H1 (cell line): ENCODE measurements at regions not wholly inside any gene's neighbourhood (a gene's known extent, or its start where the extent isn't known, plus 50 kb on each side); places are given as distances from the start of the nearest gene placed in this dataset.
A peak's percentile ranks its signal among the peaks of the same experiment; 100 is the strongest.

Source experiments
- CTCF ChIA-PET: fragments of 300-600 bp; sonication (Branson Sonifier 250); formaldehyde crosslinking; loops from one replicate; lab custom pipeline; 2021; ENCODE audit not compliant: partially characterized antibody; lab: Charles Lee
- POLR2A ChIA-PET: fragments of 300-600 bp; sonication (Branson Sonifier 250); formaldehyde crosslinking; loops from one replicate; lab custom pipeline; 2021; ENCODE audit warnings: inconsistent platforms; ENCODE audit not compliant: partially characterized antibody; lab: Charles Lee
- DNase-seq, 2 experiments: peaks; one replicate each; pipeline versions ENCODE4 v3.0.0 to v3.0.0-alpha.2; 2010 to 2022; ENCODE audit warnings: low spot score in 2 of 2, low read depth in 1 of 2, mixed read lengths in 1 of 2
- FAIRE-seq: peaks from 2 replicates; lab custom pipeline; 2011; peaks lifted over from hg19 to GRCh38; lab: Jason Lieb, UNC
- H2AFZ ChIP-seq: 2 replicates; pipeline ENCODE4 v1.8.1; 2012; ENCODE audit warnings: low read length, inconsistent platforms
- H2AK5ac ChIP-seq: 2 replicates; pipeline ENCODE4 v1.6.1; 2013; ENCODE audit warnings: low read depth, low read length
- H2BK120ac ChIP-seq: replicated peaks from 2 replicates; pipeline ENCODE3; 2013; ENCODE audit warnings: low read depth, low read length, inconsistent platforms
- H2BK12ac ChIP-seq: 2 replicates; pipeline ENCODE4 v1.6.1; 2013; ENCODE audit warnings: low read depth, low read length
- H2BK15ac ChIP-seq: 2 replicates; pipeline ENCODE4 v1.6.1; 2013; ENCODE audit warnings: low read length
- H2BK20ac ChIP-seq: 2 replicates; pipeline ENCODE4 v1.6.1; 2013; ENCODE audit warnings: low read length
- H2BK5ac ChIP-seq: 2 replicates; pipeline ENCODE4 v1.6.1; 2013; ENCODE audit warnings: low read depth, low read length
- H3K14ac ChIP-seq: 2 replicates; pipeline ENCODE4 v1.6.1; 2013; ENCODE audit warnings: inconsistent platforms; ENCODE audit not compliant: insufficient read length
- H3K18ac ChIP-seq: 2 replicates; pipeline ENCODE4 v1.6.1; 2013; ENCODE audit warnings: low read length; ENCODE audit errors: extremely low read depth
- H3K23ac ChIP-seq: 2 replicates; pipeline ENCODE4 v1.6.1; 2013; ENCODE audit warnings: inconsistent platforms; ENCODE audit not compliant: insufficient read length
- H3K23me2 ChIP-seq: 2 replicates; pipeline ENCODE4 v1.6.1; 2013; ENCODE audit warnings: low read depth, low read length
- H3K27ac ChIP-seq: 2 replicates; pipeline ENCODE4 v1.6.1; 2011; ENCODE audit warnings: low read depth, low read length, inconsistent platforms
- H3K27me3 ChIP-seq, 4 experiments: replicated peaks in 1 of 4; 1 replicate in 1 of 4; 2 replicates in 3 of 4; pipeline versions ENCODE4 v1.6.1 to v1.8.1; 2011 to 2013; ENCODE audit warnings: low read length in 3 of 4, mild to moderate bottlenecking in 3 of 4, inconsistent platforms in 2 of 4, mixed read lengths in 2 of 4, moderate library complexity in 1 of 4; ENCODE audit not compliant: control insufficient read depth in 3 of 4, insufficient read depth in 3 of 4; ENCODE audit errors: extremely low read depth in 1 of 4
- H3K36me3 ChIP-seq, 4 experiments: 2 replicates each; pipeline versions ENCODE4 v1.6.1 to v1.8.1; 2011 to 2013; ENCODE audit warnings: mild to moderate bottlenecking in 4 of 4, low read length in 3 of 4, moderate library complexity in 2 of 4, control low read depth in 1 of 4, inconsistent platforms in 1 of 4; ENCODE audit not compliant: insufficient read depth in 4 of 4, control insufficient read depth in 2 of 4
- H3K4ac ChIP-seq: replicated peaks from 2 replicates; pipeline ENCODE3; 2013; ENCODE audit warnings: low read length, low read depth, mixed read lengths, inconsistent platforms; ENCODE audit not compliant: insufficient read length
- H3K4me1 ChIP-seq, 4 experiments: replicated peaks in 1 of 4; 1 replicate in 1 of 4; 2 replicates in 3 of 4; pipeline versions ENCODE4 v1.6.1 to v1.8.1; 2011 to 2013; ENCODE audit warnings: low read length in 3 of 4, inconsistent platforms in 2 of 4, mixed read lengths in 1 of 4; ENCODE audit not compliant: insufficient read depth in 4 of 4, control insufficient read depth in 3 of 4
- H3K4me2 ChIP-seq, 2 experiments: 2 replicates each; pipeline versions ENCODE4 v1.6.1 to v1.8.1; 2011 to 2013; ENCODE audit warnings: low read depth in 2 of 2, low read length in 2 of 2, control low read depth in 1 of 2, inconsistent platforms in 1 of 2, mild to moderate bottlenecking in 1 of 2; ENCODE audit not compliant: insufficient read depth in 1 of 2
- H3K4me3 ChIP-seq, 4 experiments: fragments of 200-600, 300-600 bp in 1 of 4; sonication (generic), shearing (Covaris generic), sonication (Bioruptor Twin) in 1 of 4; 2 replicates each; pipeline versions ENCODE4 v1.5.1 to v1.8.1; 2011 to 2016; ENCODE audit warnings: low read length in 4 of 4, low read depth in 3 of 4, control low read depth in 2 of 4, inconsistent platforms in 2 of 4, mild to moderate bottlenecking in 2 of 4, mixed read lengths in 1 of 4, moderate library complexity in 1 of 4; ENCODE audit not compliant: insufficient read depth in 2 of 4; ENCODE audit errors: extremely low read depth in 1 of 4
- H3K56ac ChIP-seq: replicated peaks from 2 replicates; pipeline ENCODE3; 2013; ENCODE audit warnings: low read depth, mild to moderate bottlenecking, mixed read lengths, low read length, inconsistent platforms; ENCODE audit not compliant: insufficient read length
- H3K79me1 ChIP-seq: 2 replicates; pipeline ENCODE4 v1.6.1; 2013; ENCODE audit warnings: low read depth, low read length, control low read depth
- H3K79me2 ChIP-seq, 2 experiments: 2 replicates each; pipeline versions ENCODE4 v1.6.1 to v1.8.1; 2012 to 2013; ENCODE audit warnings: low read length in 2 of 2, mild to moderate bottlenecking in 2 of 2, inconsistent platforms in 1 of 2; ENCODE audit not compliant: insufficient read depth in 2 of 2, control insufficient read depth in 1 of 2
- H3K9ac ChIP-seq, 4 experiments: replicated peaks in 1 of 4; 1 replicate in 1 of 4; 2 replicates in 3 of 4; pipeline versions ENCODE4 v1.6.1 to v1.8.1; 2011 to 2013; ENCODE audit warnings: low read depth in 3 of 4, low read length in 3 of 4, control low read depth in 2 of 4, mild to moderate bottlenecking in 2 of 4, moderate library complexity in 2 of 4, inconsistent platforms in 1 of 4; ENCODE audit errors: extremely low read depth in 1 of 4
- H3K9me3 ChIP-seq, 2 experiments: 2 replicates each; pipeline versions ENCODE4 v1.6.1 to v1.8.1; 2012 to 2013; ENCODE audit warnings: mild to moderate bottlenecking in 2 of 2, moderate library complexity in 2 of 2, control low read depth in 1 of 2, inconsistent platforms in 1 of 2, low read depth in 1 of 2, low read length in 1 of 2, mixed read lengths in 1 of 2; ENCODE audit not compliant: insufficient read depth in 2 of 2
- H4K20me1 ChIP-seq, 2 experiments: replicated peaks in 1 of 2; 2 replicates each; pipeline versions ENCODE3 to v1.8.1; 2011 to 2013; ENCODE audit warnings: inconsistent platforms in 2 of 2, low read length in 2 of 2, mild to moderate bottlenecking in 1 of 2; ENCODE audit not compliant: insufficient read depth in 2 of 2, control insufficient read depth in 1 of 2
- H4K5ac ChIP-seq: 2 replicates; pipeline ENCODE4 v1.6.1; 2013; ENCODE audit warnings: low read length, low read depth, mixed read lengths, inconsistent platforms; ENCODE audit not compliant: insufficient read length
- H4K8ac ChIP-seq: 2 replicates; pipeline ENCODE4 v1.8.0; 2013; ENCODE audit warnings: mild to moderate bottlenecking, moderate library complexity, low read length, inconsistent platforms; ENCODE audit not compliant: insufficient read depth; ENCODE audit errors: extremely low read depth
- H4K91ac ChIP-seq: replicated peaks from 2 replicates; pipeline ENCODE3; 2013; ENCODE audit warnings: low read length, mixed read lengths, inconsistent platforms; ENCODE audit not compliant: insufficient read length
- CBX5 ChIP-seq: fragments of 300-800, 300-1000 bp; sonication (generic); IDR thresholded peaks from 2 replicates; pipeline ENCODE4 v1.7.1; 2016; ENCODE audit warnings: antibody characterized with exemption, low read length, low read depth
- CEBPB ChIP-seq: IDR thresholded peaks from 2 replicates; pipeline ENCODE4 v1.6.1; 2012; ENCODE audit warnings: low read depth, low read length
- CHD2 ChIP-seq: IDR thresholded peaks from 2 replicates; pipeline ENCODE4 v1.6.1; 2012; ENCODE audit warnings: low read length, improper control_type of control experiment
- EP300 ChIP-seq, 2 experiments: IDR thresholded peaks; 1 replicate in 1 of 2; 2 replicates in 1 of 2; pipeline ENCODE4 v1.6.1; 2011 to 2012; ENCODE audit warnings: low read depth in 2 of 2, low read length in 2 of 2, mild to moderate bottlenecking in 2 of 2, borderline replicate concordance in 1 of 2, inconsistent platforms in 1 of 2, moderate library complexity in 1 of 2
- JUN ChIP-seq: IDR thresholded peaks from 2 replicates; pipeline ENCODE4 v1.6.1; 2011; ENCODE audit warnings: low read depth, mild to moderate bottlenecking, improper control_type of control experiment, low read length
- KDM5A ChIP-seq: fragments of 200-600 bp; IDR thresholded peaks from 2 replicates; pipeline ENCODE4 v1.7.1; 2012; ENCODE audit warnings: mild to moderate bottlenecking, low read length, inconsistent platforms, mixed read lengths
- POLR2A ChIP-seq, 2 experiments: IDR thresholded peaks; 1 replicate in 1 of 2; 2 replicates in 1 of 2; pipeline ENCODE4 v1.6.1; 2011; ENCODE audit warnings: low read depth in 2 of 2, low read length in 2 of 2, mild to moderate bottlenecking in 2 of 2; ENCODE audit errors: control extremely low read depth in 1 of 2
- POLR2AphosphoS5 ChIP-seq: IDR thresholded peaks from 2 replicates; pipeline ENCODE4 v1.6.1; 2011; ENCODE audit warnings: low read depth, low read length
- RBBP5 ChIP-seq: IDR thresholded peaks from 2 replicates; pipeline ENCODE4 v1.7.1; 2012; ENCODE audit warnings: low read depth, mild to moderate bottlenecking, inconsistent platforms, low read length, moderate library complexity, borderline replicate concordance
- SP2 ChIP-seq: IDR thresholded peaks from 2 replicates; pipeline ENCODE4 v1.6.1; 2012; ENCODE audit warnings: mild to moderate bottlenecking, low read length, inconsistent platforms
- SP4 ChIP-seq: IDR thresholded peaks from 2 replicates; pipeline ENCODE4 v1.6.1; 2012; ENCODE audit warnings: low read length, inconsistent platforms
- WGBS, 2 experiments: shearing (Covaris generic) in 1 of 2; methylation state at CpG; one replicate each; pipeline versions ENCODE4 v1.1.6 to v1.1.7; 2013 to 2015; ENCODE audit warnings: low lambda C conversion rate in 2 of 2, mixed read lengths in 2 of 2, inconsistent platforms in 1 of 2, low coverage in 1 of 2, missing lambda C conversion rate in 1 of 2; ENCODE audit not compliant: insufficient replicate concordance in 2 of 2, insufficient coverage in 1 of 2, insufficient read length in 1 of 2; ENCODE audit errors: extremely low coverage in 1 of 2, missing lambda C conversion rate in 1 of 2; 5-methylcytosine and 5-hydroxymethylcytosine counted together
- TF ChIP-seq, protein P1 (sequence below): IDR thresholded peaks from 2 replicates; pipeline ENCODE4 v1.6.1; 2012; ENCODE audit warnings: low read length, inconsistent platforms
- TF ChIP-seq, protein P2 (sequence below): IDR thresholded peaks from 2 replicates; pipeline ENCODE4 v1.6.1; 2012; ENCODE audit warnings: inconsistent platforms

DNA sequence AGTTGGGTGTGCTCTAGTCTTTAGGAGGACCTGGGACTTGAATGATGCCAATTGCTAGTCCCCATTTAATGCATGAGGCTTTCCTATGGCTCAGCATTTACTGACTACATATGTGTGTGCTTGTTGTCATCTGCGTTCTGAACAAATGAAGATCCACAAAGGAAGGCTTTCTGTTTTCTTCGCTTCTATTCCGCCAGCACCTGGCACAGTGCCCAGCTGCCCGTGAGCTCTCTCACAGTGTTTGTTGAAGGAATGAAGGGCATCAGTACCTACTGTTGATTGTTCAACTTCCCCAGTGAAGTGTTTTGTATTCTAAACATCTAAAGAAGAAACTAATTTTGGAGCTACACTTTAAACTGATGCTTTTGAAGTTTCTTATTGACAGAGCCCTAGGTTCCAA, 122.4 kb upstream of the LINC00305 start:
- no peaks in the 10 kb centered on the region for H3K23me2 ChIP-seq
- H2BK20ac ChIP-seq, result peak overlapping the region; percentile 40; the same call in 1 of the 2 replicates
- H3K79me2 ChIP-seq, result no peaks in the 10 kb centered on the region
- no peak overlapping the region for H3K23ac ChIP-seq
- no peak overlapping the region for H2BK15ac ChIP-seq
- H2BK5ac ChIP-seq, result peak overlapping the region; percentile 2; the same call in 1 of the 2 replicates
- 96% methylated on average over 4 of the region's 4 CpGs; no CpG with 5 or more reads in 1 of the 2 experiments for WGBS, 2 experiments
- no peak for DNase-seq
- peaks cover 3 to 19% (median 15%) of the 10 kb centered on the region in 4 experiments; a peak in 6 of 7 replicates for H3K4me1 ChIP-seq
- H3K56ac ChIP-seq, result no peak overlapping the region
- no peak overlapping the region for H3K9ac ChIP-seq
- no peak overlapping the region for H3K4me2 ChIP-seq
- no peak overlapping the region for H2AFZ ChIP-seq
- no peak overlapping the region for H3K4me3 ChIP-seq
- H4K20me1 ChIP-seq, result no peaks in the 10 kb centered on the region
- POLR2A ChIA-PET, result no interaction called here
- no peaks in the 10 kb centered on the region for H3K27me3 ChIP-seq
- FAIRE-seq, result no peak
- no peaks in the 10 kb centered on the region for H3K36me3 ChIP-seq
- H4K8ac ChIP-seq, result no peak overlapping the region
- CTCF ChIA-PET, result interaction anchor here (0.8 to 1.1 kb wide), 2 partner anchors 52 to 138 kb away, joined by 4 read pairs; no protein-coding TSS in a partner anchor
- H4K91ac ChIP-seq, result peak overlapping the region; percentile 37
- H3K79me1 ChIP-seq, result no peaks in the 10 kb centered on the region
- no peak overlapping the region for H3K14ac ChIP-seq
- no peak overlapping the region for H3K4ac ChIP-seq
- peak overlapping the region; percentile 62; the same call in 1 of the 2 replicates for H2BK12ac ChIP-seq
- H2AK5ac ChIP-seq, result peak overlapping the region; percentile 71; the same call in 1 of the 2 replicates
- H4K5ac ChIP-seq, result peak overlapping the region; percentile 46
- no peak overlapping the region for H3K27ac ChIP-seq
- H3K9me3 ChIP-seq, result peaks cover 2 to 4% of the 10 kb centered on the region in 2 experiments; a peak in 1 of 4 replicates
- peak overlapping the region; percentile 4; the same call in 1 of the 2 replicates for H3K18ac ChIP-seq
- peak overlapping the region; percentile 44 for H2BK120ac ChIP-seq
- TF ChIP-seq SP2, result no peak
- no peak for TF ChIP-seq CBX5
- TF ChIP-seq KDM5A, result no peak
- TF ChIP-seq RBBP5, result no peak
- TF ChIP-seq SP4, result no peak
- no peak for TF ChIP-seq CHD2
- TF ChIP-seq, protein P1, sequence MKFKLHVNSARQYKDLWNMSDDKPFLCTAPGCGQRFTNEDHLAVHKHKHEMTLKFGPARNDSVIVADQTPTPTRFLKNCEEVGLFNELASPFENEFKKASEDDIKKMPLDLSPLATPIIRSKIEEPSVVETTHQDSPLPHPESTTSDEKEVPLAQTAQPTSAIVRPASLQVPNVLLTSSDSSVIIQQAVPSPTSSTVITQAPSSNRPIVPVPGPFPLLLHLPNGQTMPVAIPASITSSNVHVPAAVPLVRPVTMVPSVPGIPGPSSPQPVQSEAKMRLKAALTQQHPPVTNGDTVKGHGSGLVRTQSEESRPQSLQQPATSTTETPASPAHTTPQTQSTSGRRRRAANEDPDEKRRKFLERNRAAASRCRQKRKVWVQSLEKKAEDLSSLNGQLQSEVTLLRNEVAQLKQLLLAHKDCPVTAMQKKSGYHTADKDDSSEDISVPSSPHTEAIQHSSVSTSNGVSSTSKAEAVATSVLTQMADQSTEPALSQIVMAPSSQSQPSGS, result no peak
- TF ChIP-seq POLR2AphosphoS5, result no peak
- no peak for TF ChIP-seq POLR2A (IDR thresholded peaks at IDR 0.05; ENCODE audit: control extremely low read depth in 1 of 2, low read depth in 2 of 2, low read length in 2 of 2)
- TF ChIP-seq CEBPB, result no peak
- TF ChIP-seq, protein P2, sequence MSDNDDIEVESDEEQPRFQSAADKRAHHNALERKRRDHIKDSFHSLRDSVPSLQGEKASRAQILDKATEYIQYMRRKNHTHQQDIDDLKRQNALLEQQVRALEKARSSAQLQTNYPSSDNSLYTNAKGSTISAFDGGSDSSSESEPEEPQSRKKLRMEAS, result no peak
- TF ChIP-seq EP300 (IDR thresholded peaks at IDR 0.05; ENCODE audit: borderline replicate concordance in 1 of 2, low read depth in 2 of 2, low read length in 2 of 2), result no peak
- TF ChIP-seq JUN, result no peak
